Stimulated activated CD4-positive, alpha-beta T cell treated with anti-CD3 and anti-CD28 coated beads, Interleukin-4, amount 100 ng/mL, for 4 hours (primary cell): ENCODE measurements at regions not wholly inside any gene's neighbourhood (a gene's known extent, or its start where the extent isn't known, plus 50 kb on each side); places are given as distances from the start of the nearest gene placed in this dataset.
"Not testable (repeated sequence)": the region's sequence is repeated elsewhere in the genome, so short reads cannot be mapped to it uniquely, and the experiment has no call there.

Experiments used
- DNase-seq, 2 experiments: peaks; one replicate each; pipeline ENCODE4 v3.0.0-alpha.2; 2020

GRCh38 chr7:52565974-52566373, 469.5 kb upstream of the POM121L12 start:
- no peak for DNase-seq

- DNase-seq: no peak
These were observed 479.6 kb upstream of the POM121L12 start for GRCh38 chr7:52555805-52556204.

GRCh38 chr7:52547308-52547910, 488.0 kb upstream of the POM121L12 start:
- no peak for DNase-seq

GRCh38 chr7:52541198-52541765, 494.2 kb upstream of the POM121L12 start:
- not testable (repeated sequence) for DNase-seq

GRCh38 chr7:52540041-52540440, 495.4 kb upstream of the POM121L12 start:
- DNase-seq: no peak

GRCh38 chr7:52539414-52539813, 496.0 kb upstream of the POM121L12 start:
- no peak for DNase-seq

GRCh38 chr7:52537051-52537450, 498.4 kb upstream of the POM121L12 start:
- no peak for DNase-seq

GRCh38 chr7:52525772-52526341, 509.6 kb upstream of the POM121L12 start:
- no peak for DNase-seq

GRCh38 chr7:52518869-52519268, 516.6 kb upstream of the POM121L12 start:
- DNase-seq: no peak

GRCh38 chr7:52512656-52513055, 522.8 kb upstream of the POM121L12 start:
- DNase-seq: no peak

GRCh38 chr7:52507546-52508255, 527.7 kb upstream of the POM121L12 start:
- DNase-seq: no peak

- no peak for DNase-seq
These were observed 529.1 kb upstream of the POM121L12 start for GRCh38 chr7:52506325-52506724.

- no peak for DNase-seq
These were observed 530.9 kb upstream of the POM121L12 start for GRCh38 chr7:52504561-52504960.

GRCh38 chr7:52502281-52502680, 533.2 kb upstream of the POM121L12 start:
- no peak for DNase-seq

GRCh38 chr7:52501696-52502095, 533.7 kb upstream of the POM121L12 start:
- no peak for DNase-seq

GRCh38 chr7:52500841-52501240, 534.6 kb upstream of the POM121L12 start:
- DNase-seq: no peak

- DNase-seq: no peak
These were observed 537.1 kb upstream of the POM121L12 start for GRCh38 chr7:52498366-52498765.

- DNase-seq: no peak
These were observed 549.2 kb upstream of the POM121L12 start for GRCh38 chr7:52486267-52486666.

GRCh38 chr7:52482076-52482475, 553.4 kb upstream of the POM121L12 start:
- DNase-seq: no peak

- no peak for DNase-seq
These were observed 553.9 kb upstream of the POM121L12 start for GRCh38 chr7:52481571-52481970.

GRCh38 chr7:52479990-52480389, 555.4 kb upstream of the POM121L12 start:
- no peak for DNase-seq

- DNase-seq: no peak
These were observed 560.3 kb upstream of the POM121L12 start for GRCh38 chr7:52475001-52475582.

- no peak for DNase-seq
These were observed 561.7 kb upstream of the POM121L12 start for GRCh38 chr7:52473756-52474155.
